ENCODE measurements at regions not wholly inside any gene's neighbourhood (a gene's known extent, or its start where the extent isn't known, plus 50 kb on each side); places are given as distances from the start of the nearest gene placed in this dataset.

DNA sequence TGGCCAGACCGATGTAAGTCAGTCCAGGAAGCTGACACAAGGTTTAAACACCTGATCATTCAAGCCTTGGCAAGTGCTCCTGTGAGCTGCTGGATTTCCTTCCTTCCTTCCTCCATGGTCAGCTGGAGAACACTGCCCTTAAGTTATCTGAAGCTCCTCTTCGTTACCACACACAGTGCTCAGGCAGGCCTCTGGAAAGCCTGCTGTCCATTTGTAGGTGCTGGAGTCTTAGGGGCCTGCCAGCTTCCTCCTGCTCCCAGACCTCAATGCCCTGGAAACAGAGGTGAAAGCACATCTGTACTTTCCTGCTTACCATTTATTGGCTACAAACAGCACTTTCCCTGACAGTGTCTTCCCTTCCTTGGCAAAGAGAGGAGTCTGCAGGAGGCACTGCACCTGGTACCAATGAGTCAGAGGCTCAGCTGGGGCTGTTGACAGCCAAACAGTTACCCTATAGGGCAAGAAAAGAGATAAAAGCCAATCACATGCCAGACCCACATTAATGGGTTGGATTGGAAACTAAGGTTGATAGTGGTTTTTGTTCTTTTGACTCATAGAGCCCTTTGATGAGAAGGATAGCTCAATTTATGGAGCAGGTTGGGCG is 72.6 kb upstream of the PUM3 start:
- Histone ChIP-seq H3K27me3 (no peaks in the 10 kb centered on the region), H3K9me3 (no peaks in the 10 kb centered on the region), H3K36me3 (no peaks in the 10 kb centered on the region), H3K27ac (no peak overlapping the region), H3K4me3 (no peak overlapping the region), H3K9ac (ENCODE audit: low read depth in 2 of 2, low read length in 2 of 2) (no peak overlapping the region), H3K4me1 (no peaks in the 10 kb centered on the region)
- no peak for TF ChIP-seq CTCF (IDR thresholded peaks at IDR 0.05)
- intact Hi-C loops (cut with DNase I): no loop called here
- no peak for DNase-seq

DNA sequence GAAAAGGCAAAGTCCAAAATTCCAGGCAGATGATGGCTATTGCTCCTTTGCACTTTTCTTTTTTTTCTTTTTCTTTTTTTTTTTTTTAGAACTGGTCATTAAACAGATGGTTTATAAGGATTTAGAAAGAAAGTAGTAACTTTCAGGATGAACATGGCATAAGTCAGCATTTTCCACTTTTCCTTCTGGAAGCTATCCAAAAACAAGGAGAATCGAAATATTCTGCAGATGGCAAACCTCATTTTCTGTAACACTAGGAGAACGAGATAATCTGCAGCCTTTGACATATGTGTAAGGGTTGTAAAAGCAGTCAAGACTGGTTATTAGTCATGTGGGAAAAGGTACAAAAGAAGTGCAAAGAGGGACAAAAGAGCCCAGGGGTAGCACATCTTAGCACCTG is 69.1 kb upstream of the PUM3 start:
- no peaks in the 10 kb centered on the region for H3K4me1 ChIP-seq
- H3K27ac ChIP-seq: no peak overlapping the region
- intact Hi-C loops (cut with DNase I): no loop called here
- H3K27me3 ChIP-seq: no peaks in the 10 kb centered on the region
- TF ChIP-seq CTCF (IDR thresholded peaks at IDR 0.05): no peak
- H3K36me3 ChIP-seq: no peaks in the 10 kb centered on the region
- H3K9ac ChIP-seq (ENCODE audit: low read depth in 2 of 2, low read length in 2 of 2): no peak overlapping the region
- no peak for DNase-seq
- H3K9me3 ChIP-seq: no peaks in the 10 kb centered on the region
- no peak overlapping the region for H3K4me3 ChIP-seq

DNA sequence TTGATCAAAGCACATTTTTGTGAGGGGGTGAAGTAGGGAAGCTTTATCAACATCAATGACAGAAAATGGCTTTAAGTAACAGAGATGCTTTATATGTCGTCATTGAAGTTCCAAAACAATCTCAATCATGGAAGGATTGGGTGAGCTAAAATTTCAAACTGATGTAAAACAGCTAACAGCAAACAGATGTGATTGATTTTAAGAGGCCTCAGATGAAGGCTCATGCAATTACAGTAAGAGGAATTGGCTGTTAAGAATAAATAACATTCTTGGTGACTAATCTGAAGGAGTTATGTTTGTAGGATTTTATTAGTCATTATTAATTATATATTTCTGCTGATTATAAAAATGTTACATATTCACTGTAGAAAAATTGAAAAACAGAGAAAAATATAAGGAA is 63.5 kb upstream of the PUM3 start:
- Histone ChIP-seq H3K9me3 (no peaks in the 10 kb centered on the region), H3K36me3 (no peaks in the 10 kb centered on the region), H3K27me3 (no peaks in the 10 kb centered on the region), H3K4me1 (no peaks in the 10 kb centered on the region), H3K4me3 (no peak overlapping the region), H3K27ac (no peak overlapping the region), H3K9ac (ENCODE audit: low read depth in 2 of 2, low read length in 2 of 2) (no peak overlapping the region)
- TF ChIP-seq CTCF (IDR thresholded peaks at IDR 0.05): no peak
- intact Hi-C loops (cut with DNase I): no loop called here
- DNase-seq: no peak

DNA sequence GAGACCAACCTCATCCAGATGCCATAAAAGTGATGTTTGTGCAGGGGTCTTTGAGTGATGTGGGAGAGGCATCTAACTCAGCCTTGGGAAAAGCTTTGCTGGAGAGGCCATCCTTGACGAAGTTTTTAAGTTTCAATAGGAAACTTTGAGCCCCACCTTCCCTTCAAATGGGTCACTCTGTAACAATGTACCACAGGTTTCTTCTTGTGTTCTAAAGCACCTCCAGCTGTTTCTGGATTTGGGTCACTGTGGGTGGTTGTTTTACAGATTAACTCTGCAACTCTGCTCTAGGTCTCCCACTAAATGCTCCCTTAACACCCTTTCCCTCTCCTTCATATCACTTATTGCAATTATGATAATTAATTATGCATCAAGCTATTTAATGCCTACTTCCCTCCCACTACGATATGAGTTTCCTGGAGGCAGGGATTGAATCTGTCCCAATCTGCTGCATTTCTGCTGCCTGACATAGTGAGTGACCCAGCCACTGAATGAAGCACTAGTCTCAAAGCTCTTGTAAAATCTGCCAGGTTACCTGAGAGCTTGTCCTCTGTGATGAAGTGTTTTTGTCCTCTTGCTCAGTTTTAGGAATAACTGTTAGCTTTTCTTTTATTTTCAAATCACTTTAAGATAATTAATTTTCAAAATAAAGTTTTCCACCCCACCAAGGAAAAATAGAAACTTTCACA is 60.5 kb upstream of the PUM3 start:
- intact Hi-C loops (cut with DNase I): no loop called here
- no peak overlapping the region for H3K9ac ChIP-seq (ENCODE audit: low read depth in 2 of 2, low read length in 2 of 2)
- DNase-seq: no peak
- H3K27ac ChIP-seq: no peak overlapping the region
- no peak overlapping the region for H3K4me3 ChIP-seq
- H3K4me1 ChIP-seq: no peaks in the 10 kb centered on the region
- no peaks in the 10 kb centered on the region for H3K27me3 ChIP-seq
- no peak for TF ChIP-seq CTCF (IDR thresholded peaks at IDR 0.05)
- H3K36me3 ChIP-seq: no peaks in the 10 kb centered on the region
- H3K9me3 ChIP-seq: no peaks in the 10 kb centered on the region

All from colonic mucosa (tissue), 4 donors.